A673 (cell line): ENCODE measurements at regions not wholly inside any gene's neighbourhood (a gene's known extent, or its start where the extent isn't known, plus 50 kb on each side); places are given as distances from the start of the nearest gene placed in this dataset.

Experiments used
- EZH2 ChIP-seq: fragments of 200-600 bp; sonication (generic); IDR thresholded peaks from 2 replicates; pipeline ENCODE4 v1.6.1; 2017; ENCODE audit warnings: borderline replicate concordance, low read depth, mild to moderate bottlenecking, mixed read lengths, antibody characterized with exemption, low read length; ENCODE audit not compliant: poor library complexity, severe bottlenecking
- TF ChIP-seq, protein P1 (sequence below): fragments of 300-800, 200-600 bp; sonication (generic); conservative IDR thresholded peaks from 2 replicates; pipeline ENCODE4 v1.5.1; 2017; ENCODE audit warnings: low read depth, mild to moderate bottlenecking, antibody characterized with exemption, low read length, moderate library complexity, mixed read lengths

DNA sequence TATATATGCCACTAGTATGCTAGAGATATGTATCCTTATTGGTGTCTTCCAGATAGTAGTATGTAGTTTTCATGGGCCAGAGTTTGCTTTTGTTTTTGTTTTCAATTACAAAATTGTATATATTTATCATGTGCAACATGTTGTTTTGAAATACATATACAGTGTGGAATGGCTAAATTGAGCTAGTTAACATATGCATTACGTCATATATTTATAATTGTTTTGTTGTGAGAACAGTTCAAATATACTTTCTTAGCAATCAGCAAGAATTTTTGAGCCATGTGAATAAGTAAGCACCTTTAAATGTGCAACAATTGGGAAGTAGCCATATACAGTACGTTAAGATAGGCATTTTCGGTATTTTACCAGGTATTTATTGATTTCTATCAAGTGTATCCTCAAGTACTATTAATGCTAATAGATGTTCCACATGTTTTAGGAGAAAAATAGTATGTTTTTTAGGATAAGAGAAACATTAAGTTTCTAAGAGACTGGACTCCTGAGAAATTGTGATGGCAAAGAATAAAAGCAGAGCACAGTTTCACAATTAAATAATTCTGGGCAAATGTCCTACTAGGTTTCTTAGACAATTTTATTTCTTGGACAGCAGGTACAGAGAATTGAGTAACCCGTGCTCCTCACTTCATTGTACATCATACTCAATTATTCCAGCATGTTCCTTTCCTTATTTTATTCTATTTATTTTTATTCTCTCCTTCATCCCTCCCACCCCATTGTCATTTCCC, 60.5 kb upstream of the SLC5A12 start:
- TF ChIP-seq, protein P1, sequence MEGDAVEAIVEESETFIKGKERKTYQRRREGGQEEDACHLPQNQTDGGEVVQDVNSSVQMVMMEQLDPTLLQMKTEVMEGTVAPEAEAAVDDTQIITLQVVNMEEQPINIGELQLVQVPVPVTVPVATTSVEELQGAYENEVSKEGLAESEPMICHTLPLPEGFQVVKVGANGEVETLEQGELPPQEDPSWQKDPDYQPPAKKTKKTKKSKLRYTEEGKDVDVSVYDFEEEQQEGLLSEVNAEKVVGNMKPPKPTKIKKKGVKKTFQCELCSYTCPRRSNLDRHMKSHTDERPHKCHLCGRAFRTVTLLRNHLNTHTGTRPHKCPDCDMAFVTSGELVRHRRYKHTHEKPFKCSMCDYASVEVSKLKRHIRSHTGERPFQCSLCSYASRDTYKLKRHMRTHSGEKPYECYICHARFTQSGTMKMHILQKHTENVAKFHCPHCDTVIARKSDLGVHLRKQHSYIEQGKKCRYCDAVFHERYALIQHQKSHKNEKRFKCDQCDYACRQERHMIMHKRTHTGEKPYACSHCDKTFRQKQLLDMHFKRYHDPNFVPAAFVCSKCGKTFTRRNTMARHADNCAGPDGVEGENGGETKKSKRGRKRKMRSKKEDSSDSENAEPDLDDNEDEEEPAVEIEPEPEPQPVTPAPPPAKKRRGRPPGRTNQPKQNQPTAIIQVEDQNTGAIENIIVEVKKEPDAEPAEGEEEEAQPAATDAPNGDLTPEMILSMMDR: no peak
- no peak for TF ChIP-seq EZH2
